Fibroblast of lung (primary cell): ENCODE measurements at regions not wholly inside any gene's neighbourhood (a gene's known extent, or its start where the extent isn't known, plus 50 kb on each side); places are given as distances from the start of the nearest gene placed in this dataset.

Experiments
- EZH2 ChIP-seq: IDR thresholded peaks from 2 replicates; pipeline ENCODE4 v1.5.1; 2012; ENCODE audit warnings: low read length, control low read depth, mild to moderate bottlenecking; ENCODE audit errors: missing control alignments
- TF ChIP-seq, protein P1 (sequence below), 2 donors: IDR thresholded peaks in 1 of 2; conservative IDR thresholded peaks in 1 of 2; 1 replicate in 1 of 2; 2 replicates in 1 of 2; pipeline ENCODE4 v1.5.1; 2011 to 2012; ENCODE audit warnings: low read length in 2 of 2, control low read depth in 1 of 2, inconsistent platforms in 1 of 2, low read depth in 1 of 2, mild to moderate bottlenecking in 1 of 2

DNA sequence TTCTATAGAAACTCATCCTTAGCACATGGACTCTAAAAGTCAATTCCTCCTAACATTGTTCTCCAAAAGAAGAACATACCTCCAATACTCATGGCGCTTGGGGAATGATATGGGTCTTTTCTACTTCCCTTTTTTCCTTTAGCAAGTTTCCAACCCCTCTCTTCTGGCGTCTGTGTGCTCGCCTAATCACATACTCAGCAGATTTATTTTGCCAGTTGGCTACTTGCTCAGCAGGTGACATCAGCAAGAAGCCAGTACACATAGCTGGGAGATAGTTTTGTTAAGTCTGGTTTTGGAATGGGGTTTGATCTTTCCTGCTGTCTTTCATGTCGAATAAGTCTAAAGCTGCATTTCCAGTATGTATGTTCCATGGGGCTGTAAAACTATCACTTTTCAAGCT, 193.8 kb downstream of the POM121L12 start:
- TF ChIP-seq EZH2, result no peak
- TF ChIP-seq, protein P1, sequence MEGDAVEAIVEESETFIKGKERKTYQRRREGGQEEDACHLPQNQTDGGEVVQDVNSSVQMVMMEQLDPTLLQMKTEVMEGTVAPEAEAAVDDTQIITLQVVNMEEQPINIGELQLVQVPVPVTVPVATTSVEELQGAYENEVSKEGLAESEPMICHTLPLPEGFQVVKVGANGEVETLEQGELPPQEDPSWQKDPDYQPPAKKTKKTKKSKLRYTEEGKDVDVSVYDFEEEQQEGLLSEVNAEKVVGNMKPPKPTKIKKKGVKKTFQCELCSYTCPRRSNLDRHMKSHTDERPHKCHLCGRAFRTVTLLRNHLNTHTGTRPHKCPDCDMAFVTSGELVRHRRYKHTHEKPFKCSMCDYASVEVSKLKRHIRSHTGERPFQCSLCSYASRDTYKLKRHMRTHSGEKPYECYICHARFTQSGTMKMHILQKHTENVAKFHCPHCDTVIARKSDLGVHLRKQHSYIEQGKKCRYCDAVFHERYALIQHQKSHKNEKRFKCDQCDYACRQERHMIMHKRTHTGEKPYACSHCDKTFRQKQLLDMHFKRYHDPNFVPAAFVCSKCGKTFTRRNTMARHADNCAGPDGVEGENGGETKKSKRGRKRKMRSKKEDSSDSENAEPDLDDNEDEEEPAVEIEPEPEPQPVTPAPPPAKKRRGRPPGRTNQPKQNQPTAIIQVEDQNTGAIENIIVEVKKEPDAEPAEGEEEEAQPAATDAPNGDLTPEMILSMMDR (conservative IDR thresholded peaks at IDR 0.05 in 1 of 2, IDR thresholded peaks at IDR 0.05 in 1 of 2; ENCODE audit: low read depth in 1 of 2, low read length in 2 of 2), result no peak
